ENCODE measurements at regions not wholly inside any gene's neighbourhood (a gene's known extent, or its start where the extent isn't known, plus 50 kb on each side); places are given as distances from the start of the nearest gene placed in this dataset.
A peak's percentile ranks its signal among the peaks of the same experiment; 100 is the strongest.
"Not testable (repeated sequence)": the region's sequence is repeated elsewhere in the genome, so short reads cannot be mapped to it uniquely, and the experiment has no call there.

DNA sequence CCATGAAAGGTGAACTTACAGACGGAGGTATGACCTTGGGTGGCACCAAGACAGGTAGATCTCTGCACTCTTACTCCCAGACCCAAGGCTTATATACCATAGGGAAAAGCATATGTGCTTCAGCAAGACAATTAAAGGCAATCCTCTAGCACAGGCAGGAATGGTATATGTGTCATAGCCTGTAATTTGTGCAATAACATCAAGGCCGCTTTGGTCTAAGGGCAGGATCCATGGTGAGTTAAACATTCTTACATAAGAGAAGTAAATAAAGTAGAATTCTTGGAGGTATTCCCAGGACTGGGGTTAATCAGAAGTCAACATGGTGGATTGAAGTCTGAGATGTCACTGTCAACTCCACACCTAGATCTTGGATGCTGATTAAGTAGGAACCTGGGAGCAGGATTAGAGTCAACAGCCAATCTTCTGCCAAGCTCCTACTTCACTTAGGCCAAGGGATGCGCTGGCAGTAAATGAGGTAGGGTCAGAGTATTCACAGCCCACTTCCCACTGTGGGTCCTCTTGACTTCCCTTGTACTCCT is 143.0 kb downstream of the ATP6V0E2 start:
- TF ChIP-seq FOXA2 (IDR thresholded peaks at IDR 0.05) (peak; percentile 30), YY1 (IDR thresholded peaks at IDR 0.05) (peak; percentile 60), JUND (IDR thresholded peaks at IDR 0.05) (peak in 1 of 2 donors; percentile 16), SP1 (IDR thresholded peaks at IDR 0.05) (peak; percentile 26), HNF4A (conservative IDR thresholded peaks at IDR 0.05) (peak; percentile 56 to 66), RXRA (IDR thresholded peaks at IDR 0.05) (peak; percentile 54 to 77)
- WGBS, result 62% methylated on average over 3 of the region's 3 CpGs
- H3K4me1 ChIP-seq (ENCODE audit: control insufficient read depth in 4 of 4, insufficient read depth in 4 of 4, low read length in 3 of 4); H3K9me3 ChIP-seq (ENCODE audit: control insufficient read depth in 4 of 4, low read length in 3 of 4); H3K27ac ChIP-seq (ENCODE audit: low read depth in 1 of 2, low read length in 2 of 2); DNase-seq (ENCODE audit: low spot score); H3K4me3 ChIP-seq (ENCODE audit: low read depth in 1 of 3, low read length in 3 of 3); H3K27me3 ChIP-seq (ENCODE audit: control insufficient read depth in 4 of 4, insufficient read depth in 4 of 4, low read length in 3 of 4); H3K9ac ChIP-seq (ENCODE audit: low read depth in 1 of 2, low read length in 2 of 2); H3K36me3 ChIP-seq (ENCODE audit: control insufficient read depth in 4 of 4, insufficient read depth in 3 of 4, low read depth in 1 of 4, low read length in 3 of 4): not testable (repeated sequence)

DNA sequence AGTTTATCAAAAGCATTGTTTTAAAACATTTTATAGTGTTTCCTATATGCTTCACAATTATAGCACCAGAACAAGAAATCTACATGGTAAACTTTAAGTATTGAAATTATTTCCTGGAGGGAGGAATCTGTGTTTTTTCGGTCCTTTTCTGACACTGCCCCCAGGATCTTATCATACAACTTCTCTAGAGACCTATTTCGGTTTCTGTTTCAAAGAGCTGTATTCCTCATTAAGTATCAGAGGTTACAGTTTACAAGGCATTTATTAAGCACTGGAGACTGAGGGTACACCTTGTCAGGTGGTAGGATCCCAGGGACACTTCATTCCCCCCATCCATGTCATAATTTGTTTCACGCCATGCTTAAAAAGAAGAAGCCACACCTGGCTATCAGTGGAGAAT is 146.4 kb downstream of the ATP6V0E2 start:
- 84% methylated on average over 3 of the region's 3 CpGs for WGBS
- not testable (repeated sequence) for H3K36me3 ChIP-seq (ENCODE audit: control insufficient read depth in 4 of 4, insufficient read depth in 3 of 4, low read depth in 1 of 4, low read length in 3 of 4); H3K27ac ChIP-seq (ENCODE audit: low read depth in 1 of 2, low read length in 2 of 2); DNase-seq (ENCODE audit: low spot score); H3K27me3 ChIP-seq (ENCODE audit: control insufficient read depth in 4 of 4, insufficient read depth in 4 of 4, low read length in 3 of 4); H3K9ac ChIP-seq (ENCODE audit: low read depth in 1 of 2, low read length in 2 of 2); H3K4me1 ChIP-seq (ENCODE audit: control insufficient read depth in 4 of 4, insufficient read depth in 4 of 4, low read length in 3 of 4); H3K9me3 ChIP-seq (ENCODE audit: control insufficient read depth in 4 of 4, low read length in 3 of 4); H3K4me3 ChIP-seq (ENCODE audit: low read depth in 1 of 3, low read length in 3 of 3)

DNA sequence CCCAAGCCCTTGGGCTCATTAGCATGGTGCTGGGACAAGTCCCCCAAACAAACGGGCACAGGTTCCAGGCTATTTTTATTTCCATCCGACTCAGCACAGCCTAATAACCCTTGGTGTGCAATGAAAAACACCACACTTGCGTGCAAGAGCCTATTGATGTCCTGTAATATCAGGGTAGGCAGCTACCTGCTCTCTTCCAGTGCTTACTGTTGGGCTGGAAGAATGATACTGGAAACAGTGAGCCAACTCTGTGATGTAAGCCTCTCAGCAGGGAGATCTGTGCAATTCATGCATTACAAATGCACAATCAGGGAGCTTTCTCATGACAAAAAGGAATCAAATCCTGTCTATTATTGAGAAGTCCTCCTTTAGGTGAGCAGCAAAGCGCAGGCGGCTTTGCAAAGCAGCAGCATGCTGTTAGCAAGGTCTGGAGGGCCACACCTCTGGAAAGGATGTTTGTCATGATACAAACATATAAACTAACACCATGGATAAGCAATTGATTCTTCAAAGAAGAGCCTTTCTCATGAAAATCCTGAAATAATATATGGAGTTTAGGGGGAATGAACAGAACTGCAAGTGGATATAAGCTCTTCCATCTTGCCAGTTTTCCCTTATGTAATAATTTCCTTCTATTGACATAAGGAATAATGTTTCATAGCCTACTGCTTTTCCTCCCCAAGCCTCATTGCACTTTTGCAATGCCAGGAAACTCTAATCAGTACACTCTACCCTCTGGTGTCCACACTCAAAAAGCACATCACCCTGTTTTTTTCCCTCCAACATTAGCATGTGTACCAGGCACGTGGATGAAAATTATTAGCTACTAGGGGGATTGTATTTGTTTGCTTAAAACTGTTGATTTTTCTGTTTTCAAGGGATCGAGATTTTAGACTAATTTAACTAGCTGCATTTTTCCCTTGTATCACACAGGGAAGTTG is 151.1 kb downstream of the ATP6V0E2 start:
- DNase-seq (ENCODE audit: low spot score); H3K4me1 ChIP-seq (ENCODE audit: control insufficient read depth in 4 of 4, insufficient read depth in 4 of 4, low read length in 3 of 4); H3K4me3 ChIP-seq (ENCODE audit: low read depth in 1 of 3, low read length in 3 of 3); H3K9me3 ChIP-seq (ENCODE audit: control insufficient read depth in 4 of 4, low read length in 3 of 4); H3K27ac ChIP-seq (ENCODE audit: low read depth in 1 of 2, low read length in 2 of 2); H3K9ac ChIP-seq (ENCODE audit: low read depth in 1 of 2, low read length in 2 of 2); H3K27me3 ChIP-seq (ENCODE audit: control insufficient read depth in 4 of 4, insufficient read depth in 4 of 4, low read length in 3 of 4); H3K36me3 ChIP-seq (ENCODE audit: control insufficient read depth in 4 of 4, insufficient read depth in 3 of 4, low read depth in 1 of 4, low read length in 3 of 4): not testable (repeated sequence)
- WGBS, result 87% methylated on average over 7 of the region's 7 CpGs

DNA sequence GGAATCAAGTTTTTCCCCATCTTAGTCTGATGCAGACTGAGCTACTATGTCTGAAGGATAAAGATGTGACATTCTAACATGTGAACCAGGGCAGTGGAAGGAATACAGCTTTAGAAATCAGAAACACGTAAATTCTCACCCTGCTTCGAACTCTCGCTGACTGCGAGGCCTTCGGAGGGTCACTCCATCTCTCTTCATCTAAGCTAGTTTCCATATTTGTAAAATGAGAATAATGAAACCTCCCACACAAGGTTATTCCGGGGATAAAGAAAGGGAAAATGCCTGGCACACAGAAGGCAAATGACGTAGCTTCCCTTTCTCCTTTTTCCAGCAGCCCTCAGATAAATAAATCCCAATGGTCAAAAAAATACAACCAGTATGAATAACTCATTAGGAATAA is 152.0 kb downstream of the ATP6V0E2 start:
- DNase-seq (ENCODE audit: low spot score); H3K9me3 ChIP-seq (ENCODE audit: control insufficient read depth in 4 of 4, low read length in 3 of 4); H3K4me3 ChIP-seq (ENCODE audit: low read depth in 1 of 3, low read length in 3 of 3); H3K9ac ChIP-seq (ENCODE audit: low read depth in 1 of 2, low read length in 2 of 2); H3K27me3 ChIP-seq (ENCODE audit: control insufficient read depth in 4 of 4, insufficient read depth in 4 of 4, low read length in 3 of 4); H3K36me3 ChIP-seq (ENCODE audit: control insufficient read depth in 4 of 4, insufficient read depth in 3 of 4, low read depth in 1 of 4, low read length in 3 of 4); H3K27ac ChIP-seq (ENCODE audit: low read depth in 1 of 2, low read length in 2 of 2); H3K4me1 ChIP-seq (ENCODE audit: control insufficient read depth in 4 of 4, insufficient read depth in 4 of 4, low read length in 3 of 4): not testable (repeated sequence)
- WGBS, result 89% methylated on average over 7 of the region's 7 CpGs

DNA sequence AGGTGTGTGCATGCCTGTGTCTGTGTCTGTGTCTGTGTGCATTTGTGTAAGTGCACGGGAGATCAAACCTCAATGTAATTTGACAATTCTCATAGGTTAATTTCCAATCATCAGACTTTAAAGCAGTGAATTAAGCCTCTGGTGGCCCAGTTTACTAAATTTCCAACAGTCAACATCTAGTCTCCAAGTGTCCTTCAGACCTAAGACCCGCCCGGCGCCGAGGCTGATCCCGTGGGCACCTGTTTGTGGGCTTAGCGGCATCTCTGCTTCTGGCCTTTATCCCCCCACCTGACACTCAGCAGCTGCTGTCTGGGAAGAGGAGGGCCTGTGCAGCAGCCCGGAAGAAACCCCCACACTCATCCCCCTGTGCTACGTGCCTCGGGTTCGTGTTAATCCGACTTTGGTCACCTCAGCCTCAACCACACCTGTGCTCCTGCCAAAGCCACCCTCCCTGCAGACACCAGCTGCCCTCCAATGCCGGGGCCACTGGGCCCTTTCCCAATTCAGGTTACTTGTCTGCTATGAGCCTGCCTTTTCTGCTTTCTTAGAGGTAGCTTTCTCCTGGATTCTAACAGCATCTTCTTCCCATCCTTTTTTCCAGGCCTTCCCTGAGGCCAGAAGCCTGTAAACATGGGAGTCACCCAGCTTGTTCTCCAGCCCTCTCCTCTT is 154.7 kb downstream of the ATP6V0E2 start:
- H3K9me3 ChIP-seq (ENCODE audit: control insufficient read depth in 4 of 4, low read length in 3 of 4); DNase-seq (ENCODE audit: low spot score); H3K4me1 ChIP-seq (ENCODE audit: control insufficient read depth in 4 of 4, insufficient read depth in 4 of 4, low read length in 3 of 4); H3K9ac ChIP-seq (ENCODE audit: low read depth in 1 of 2, low read length in 2 of 2); H3K27me3 ChIP-seq (ENCODE audit: control insufficient read depth in 4 of 4, insufficient read depth in 4 of 4, low read length in 3 of 4); H3K27ac ChIP-seq (ENCODE audit: low read depth in 1 of 2, low read length in 2 of 2); H3K36me3 ChIP-seq (ENCODE audit: control insufficient read depth in 4 of 4, insufficient read depth in 3 of 4, low read depth in 1 of 4, low read length in 3 of 4); H3K4me3 ChIP-seq (ENCODE audit: low read depth in 1 of 3, low read length in 3 of 3): not testable (repeated sequence)
- WGBS, result 86% methylated on average over 10 of the region's 13 CpGs

DNA sequence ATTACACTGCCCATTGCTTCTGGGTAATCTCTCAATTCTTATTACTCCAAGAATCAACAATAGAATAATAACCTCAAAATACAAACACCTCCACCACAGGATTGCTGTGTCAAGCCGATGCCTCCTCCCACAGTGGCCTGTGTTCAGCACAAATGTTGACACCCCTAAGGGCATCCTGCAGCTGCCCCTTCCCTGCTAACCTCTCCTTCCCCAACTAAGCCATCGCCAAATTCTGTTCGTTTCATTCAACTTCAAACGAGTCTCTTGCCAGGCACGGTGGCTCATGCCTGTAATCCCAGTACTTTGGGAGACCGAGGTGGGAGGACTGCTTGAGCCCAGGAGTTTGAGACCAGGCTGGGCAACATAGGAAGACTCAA is 155.2 kb downstream of the ATP6V0E2 start:
- H3K9me3 ChIP-seq (ENCODE audit: control insufficient read depth in 4 of 4, low read length in 3 of 4); H3K27me3 ChIP-seq (ENCODE audit: control insufficient read depth in 4 of 4, insufficient read depth in 4 of 4, low read length in 3 of 4); DNase-seq (ENCODE audit: low spot score); H3K36me3 ChIP-seq (ENCODE audit: control insufficient read depth in 4 of 4, insufficient read depth in 3 of 4, low read depth in 1 of 4, low read length in 3 of 4); H3K27ac ChIP-seq (ENCODE audit: low read depth in 1 of 2, low read length in 2 of 2); H3K4me1 ChIP-seq (ENCODE audit: control insufficient read depth in 4 of 4, insufficient read depth in 4 of 4, low read length in 3 of 4); H3K4me3 ChIP-seq (ENCODE audit: low read depth in 1 of 3, low read length in 3 of 3); H3K9ac ChIP-seq (ENCODE audit: low read depth in 1 of 2, low read length in 2 of 2): not testable (repeated sequence)
- 91% methylated on average over 6 of the region's 6 CpGs for WGBS

DNA sequence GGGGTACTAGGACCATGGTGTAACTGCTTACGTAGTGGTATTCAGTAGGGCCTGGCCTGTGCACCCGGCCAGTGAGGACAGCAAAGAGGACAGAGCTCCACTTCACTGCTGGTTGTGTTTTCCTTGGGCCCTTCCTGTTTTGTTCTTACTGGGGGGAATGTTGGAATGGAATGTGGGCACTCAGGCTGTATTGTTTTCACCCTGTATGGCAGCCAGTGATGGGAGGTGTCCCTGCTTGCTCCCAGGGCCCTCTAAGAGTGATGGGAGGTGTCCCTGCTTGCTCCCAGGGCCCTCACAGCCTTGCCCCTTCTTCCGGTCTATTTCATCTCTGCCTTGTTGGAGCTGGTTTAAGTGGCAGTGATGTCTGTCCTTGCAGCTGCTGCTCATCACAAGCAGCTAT is 158.0 kb downstream of the ATP6V0E2 start:
- not testable (repeated sequence) for DNase-seq (ENCODE audit: low spot score); H3K27me3 ChIP-seq (ENCODE audit: control insufficient read depth in 4 of 4, insufficient read depth in 4 of 4, low read length in 3 of 4); H3K4me3 ChIP-seq (ENCODE audit: low read depth in 1 of 3, low read length in 3 of 3); H3K9ac ChIP-seq (ENCODE audit: low read depth in 1 of 2, low read length in 2 of 2); H3K9me3 ChIP-seq (ENCODE audit: control insufficient read depth in 4 of 4, low read length in 3 of 4); H3K27ac ChIP-seq (ENCODE audit: low read depth in 1 of 2, low read length in 2 of 2); H3K4me1 ChIP-seq (ENCODE audit: control insufficient read depth in 4 of 4, insufficient read depth in 4 of 4, low read length in 3 of 4); H3K36me3 ChIP-seq (ENCODE audit: control insufficient read depth in 4 of 4, insufficient read depth in 3 of 4, low read depth in 1 of 4, low read length in 3 of 4)
- WGBS, result 96% methylated on average over 3 of the region's 3 CpGs

All from liver (tissue), 7 donors.